Tibial artery (tissue), 4 donors: ENCODE measurements at regions not wholly inside any gene's neighbourhood (a gene's known extent, or its start where the extent isn't known, plus 50 kb on each side); places are given as distances from the start of the nearest gene placed in this dataset.

Experiments
- DNase-seq, 2 donors: peaks; one replicate each; pipeline ENCODE4 v3.0.0-alpha.2; 2019
- H3K27ac ChIP-seq, 2 donors: fragments of 200-600 bp; sonication (generic) in 1 of 2; 1 replicate in 1 of 2; 2 replicates in 1 of 2; pipeline ENCODE4 v1.5.1; 2018 to 2019; ENCODE audit warnings: mild to moderate bottlenecking in 1 of 2
- H3K27me3 ChIP-seq, 2 donors: fragments of 200-600 bp; sonication (generic) in 1 of 2; one replicate each; pipeline versions ENCODE4 v1.5.1 to v1.6.0; 2016 to 2019
- H3K36me3 ChIP-seq, 3 donors: fragments of 200-600 bp; sonication (generic) in 2 of 3; one replicate each; pipeline ENCODE4 v1.5.1; 2016 to 2019; ENCODE audit warnings: mild to moderate bottlenecking in 2 of 3
- H3K4me1 ChIP-seq, 4 donors: fragments of 200-600 bp; sonication (generic) in 2 of 4; 1 replicate in 3 of 4; 2 replicates in 1 of 4; pipeline ENCODE4 v1.5.1; 2016 to 2019
- H3K4me3 ChIP-seq, 2 donors: fragments of 200-600 bp; sonication (generic) in 1 of 2; 1 replicate in 1 of 2; 2 replicates in 1 of 2; pipeline ENCODE4 v1.5.1; 2018 to 2019; ENCODE audit warnings: mild to moderate bottlenecking in 2 of 2
- H3K9me3 ChIP-seq, 3 donors: fragments of 200-600 bp; sonication (generic) in 1 of 3; one replicate each; pipeline ENCODE4 v1.5.1; 2016 to 2019
- CTCF ChIP-seq, 2 experiments: fragments of 200-600 bp in 1 of 2; fragments of 450-650 bp in 1 of 2; IDR thresholded peaks; one replicate each; pipeline ENCODE4 v1.5.1; 2017 to 2019; ENCODE audit warnings: antibody characterized with exemption in 2 of 2, mild to moderate bottlenecking in 1 of 2, moderate library complexity in 1 of 2
- intact Hi-C: fragments of 100-400 bp; cut with DNase I; formaldehyde crosslinking; loops from one replicate; pipeline ENCODE4 v1.15.0; 2023; ENCODE audit warnings: low total_unique reads

- TF ChIP-seq CTCF (IDR thresholded peaks at IDR 0.05), result no peak
- Histone ChIP-seq H3K27ac (no peak overlapping the region), H3K27me3 (no peaks in the 10 kb centered on the region), H3K4me3 (no peak overlapping the region), H3K4me1 (peaks cover 0 to 11% (median 1%) of the 10 kb centered on the region in 4 donors), H3K36me3 (no peaks in the 10 kb centered on the region), H3K9me3 (no peaks in the 10 kb centered on the region)
- DNase-seq, result no peak
- intact Hi-C loops, result no loop called here
These were observed 53.9 kb upstream of the NUDT4 start for GRCh38 chr12:93323625-93324329.

- TF ChIP-seq CTCF (IDR thresholded peaks at IDR 0.05), result no peak
- Histone ChIP-seq H3K27ac (no peak overlapping the region), H3K36me3 (no peaks in the 10 kb centered on the region), H3K4me1 (no peaks in the 10 kb centered on the region), H3K27me3 (no peaks in the 10 kb centered on the region), H3K9me3 (no peaks in the 10 kb centered on the region), H3K4me3 (no peak overlapping the region)
- intact Hi-C loops, result no loop called here
- no peak for DNase-seq
These were observed 51.9 kb upstream of the NUDT4 start for GRCh38 chr12:93325855-93326254.
